IPS DF 4.7 (cell line): ENCODE measurements at regions not wholly inside any gene's neighbourhood (a gene's known extent, or its start where the extent isn't known, plus 50 kb on each side); places are given as distances from the start of the nearest gene placed in this dataset.

Experiments
- DNase-seq: peaks from one replicate; pipeline ENCODE4 v3.0.0-alpha.2; 2013; ENCODE audit warnings: low spot score; ENCODE audit errors: extremely low read depth

DNA sequence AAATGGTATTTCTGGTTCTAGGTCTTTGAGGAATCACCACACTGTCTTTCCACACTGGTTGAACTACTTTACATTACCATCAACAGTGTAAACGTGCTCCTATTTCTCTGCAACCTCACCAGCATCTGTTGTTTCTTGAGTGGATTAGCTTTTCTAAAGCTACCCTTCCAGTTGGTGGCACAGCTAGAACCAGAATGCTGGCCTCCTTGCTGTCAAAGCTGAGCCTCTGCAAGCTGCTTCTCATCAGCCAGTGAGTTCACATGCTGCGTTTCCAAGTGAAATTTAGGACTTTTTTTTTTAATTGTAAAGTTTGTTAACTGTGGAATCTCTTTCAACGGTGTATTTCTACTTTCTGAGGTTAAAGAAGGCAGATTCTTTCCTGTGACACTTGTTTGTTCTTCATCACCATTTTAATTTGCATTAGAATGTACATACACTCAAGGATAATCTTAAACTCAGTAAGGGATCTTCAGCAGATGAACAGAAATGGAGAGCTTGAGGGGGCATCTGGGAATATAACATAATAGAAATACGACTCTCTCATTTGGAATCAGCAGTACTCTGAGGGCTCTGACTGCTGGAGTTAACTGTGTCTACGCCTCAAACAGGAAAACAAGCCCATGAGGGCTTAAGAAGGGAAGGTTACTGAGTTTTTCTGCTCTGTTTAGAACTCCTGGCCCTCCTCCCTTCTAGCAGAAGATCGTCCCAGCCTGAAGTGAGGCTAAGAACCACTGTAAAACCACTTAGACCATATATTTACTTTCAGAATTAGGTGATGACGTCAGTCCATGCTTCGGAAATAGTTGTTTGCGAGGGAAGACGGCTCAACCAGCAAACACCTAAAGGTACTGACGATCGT is 148.4 kb upstream of the FAM20A start:
- DNase-seq, result no peak

DNA sequence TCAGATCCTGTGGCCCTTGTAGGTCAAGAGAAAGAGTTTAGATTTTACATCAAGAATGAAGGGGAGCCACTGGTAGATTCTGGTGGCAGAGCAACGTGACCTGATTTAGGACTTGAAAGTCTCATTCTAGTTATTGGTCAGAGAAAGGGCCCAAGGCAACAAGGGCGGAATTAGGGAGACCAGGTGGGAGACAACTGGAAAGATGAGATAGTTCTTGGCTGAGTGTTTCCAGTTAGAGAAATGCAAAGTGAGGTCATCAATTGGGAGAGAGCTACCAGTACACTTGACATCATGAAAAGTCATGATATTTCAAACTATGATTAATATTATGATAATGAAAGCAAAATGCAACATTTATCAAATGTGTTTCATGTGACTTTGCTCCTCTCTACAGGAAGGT is 147.2 kb upstream of the FAM20A start:
- no peak for DNase-seq

DNA sequence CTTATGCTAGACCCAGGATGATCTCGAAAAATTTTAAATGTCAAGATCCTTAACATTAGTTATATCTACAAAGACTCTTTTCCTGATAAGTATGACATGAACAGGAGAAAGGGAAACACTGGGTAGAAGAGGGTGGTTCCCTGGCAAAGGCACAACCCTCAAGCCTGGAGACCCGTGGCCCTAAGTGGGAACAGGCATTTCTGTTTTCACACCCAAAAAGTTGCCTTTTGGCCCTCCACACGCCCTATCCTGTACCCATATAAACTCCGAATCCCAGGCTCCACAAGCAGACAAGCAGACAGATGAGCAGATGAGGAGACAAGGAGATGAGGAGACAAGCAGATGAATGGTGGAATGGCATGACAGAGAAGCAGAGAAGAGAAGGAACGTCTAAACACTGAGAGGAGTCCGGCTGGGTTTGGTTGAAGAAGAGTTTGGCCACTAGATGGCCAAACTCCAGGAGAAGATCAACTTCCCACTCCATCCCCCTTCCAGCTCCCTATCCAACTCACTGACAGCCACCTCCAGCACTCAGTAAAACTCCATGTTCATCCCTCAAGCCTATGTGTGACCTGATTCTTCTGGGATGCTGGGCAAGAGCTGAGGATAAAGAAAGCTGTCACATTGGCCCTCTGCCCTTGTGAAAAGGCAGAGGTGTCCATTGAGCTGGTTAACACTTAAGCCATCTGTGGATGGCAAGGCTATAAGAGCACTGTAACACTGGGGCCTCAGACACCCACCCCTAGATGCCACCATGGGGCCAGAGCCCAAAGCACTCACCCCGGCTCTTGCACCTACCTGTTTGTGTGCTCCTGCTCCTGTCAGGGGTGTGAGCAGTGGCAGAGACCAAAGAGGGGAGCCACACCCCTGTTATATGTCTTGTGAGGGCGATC is 139.6 kb upstream of the FAM20A start:
- no peak for DNase-seq

DNA sequence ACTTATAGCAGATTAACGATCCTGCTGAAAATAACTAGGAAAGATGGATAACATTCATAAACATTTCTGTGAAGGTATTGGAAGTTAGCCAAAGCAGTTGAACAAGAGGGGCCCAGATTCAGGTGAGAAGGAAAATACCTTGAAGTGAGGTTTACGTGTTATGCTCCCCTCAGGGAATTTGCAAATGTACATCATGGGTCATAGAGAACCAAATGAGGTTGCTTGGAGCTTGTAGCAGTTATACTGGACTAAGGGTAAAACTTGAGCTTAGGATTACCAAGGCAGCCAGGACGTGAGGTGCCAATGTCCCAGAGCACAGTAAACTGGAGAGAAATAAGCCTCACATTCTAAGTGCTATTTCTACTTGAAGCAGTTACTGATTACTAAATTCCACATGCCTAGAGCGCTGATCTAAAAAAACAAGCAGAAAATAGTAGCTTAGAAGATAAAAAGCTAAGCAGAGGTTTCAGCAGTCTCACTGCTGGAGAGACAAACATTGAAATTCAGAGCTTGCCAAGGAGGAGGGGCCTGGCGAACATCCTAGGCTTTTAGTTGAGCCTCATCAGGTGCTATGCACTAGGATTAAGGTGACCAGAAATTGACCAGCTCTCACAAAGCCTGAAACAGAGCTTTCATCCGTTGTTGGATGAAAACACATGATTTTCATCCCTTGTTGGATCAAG is 136.7 kb upstream of the FAM20A start:
- no peak for DNase-seq

DNA sequence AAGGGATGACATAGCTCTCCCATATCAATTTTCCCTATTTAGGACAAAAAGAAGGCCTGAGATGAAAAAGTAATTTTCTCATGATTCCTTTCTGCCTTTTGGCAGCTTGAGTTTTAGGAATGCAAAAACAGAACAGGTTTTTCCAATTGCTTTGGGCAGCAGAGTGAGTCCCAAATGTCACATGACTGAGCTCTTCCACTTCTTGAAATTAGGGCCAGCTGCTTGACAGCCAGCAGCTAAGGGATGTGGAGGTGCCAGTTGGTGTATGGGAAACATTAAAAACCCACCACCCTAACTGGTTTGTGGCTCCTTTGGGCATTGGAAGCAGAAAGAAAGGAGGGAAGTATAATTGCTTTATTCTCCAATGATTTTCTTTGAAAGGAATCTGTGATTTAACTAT is 133.8 kb upstream of the FAM20A start:
- DNase-seq, result no peak

DNA sequence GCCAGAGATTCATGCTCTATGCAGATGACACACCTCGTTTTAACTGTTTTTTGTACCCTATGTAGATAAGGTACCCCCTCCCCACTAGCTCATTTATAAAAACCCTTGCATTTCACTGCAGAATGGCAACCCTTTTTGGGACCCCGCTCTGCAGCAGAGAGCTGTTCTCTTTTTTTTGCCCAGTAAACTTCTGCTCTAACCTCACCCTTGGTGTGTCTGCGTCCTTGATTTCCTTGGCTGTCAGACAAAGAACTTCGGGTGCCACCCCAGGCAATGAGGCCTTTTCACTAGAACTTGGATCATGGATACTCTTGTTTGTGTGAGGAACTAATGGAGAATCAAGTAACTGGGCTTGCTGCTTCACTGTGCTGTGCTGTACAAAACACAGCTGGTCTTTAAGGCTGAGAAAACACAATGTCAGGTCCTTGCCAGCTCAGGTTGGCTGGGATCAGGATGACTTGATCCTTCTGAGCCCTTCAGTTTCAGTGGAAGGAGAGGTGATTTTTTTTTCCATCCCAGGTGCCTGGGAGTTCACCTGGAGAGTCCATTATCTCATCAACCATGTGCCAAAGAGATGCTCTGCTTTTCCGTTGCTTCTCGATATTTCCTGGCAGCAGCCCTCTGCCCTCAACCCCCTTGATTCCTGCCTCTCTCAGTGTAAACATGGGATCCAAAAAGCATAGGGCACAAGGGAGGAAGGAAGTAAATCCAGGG is 133.2 kb upstream of the FAM20A start:
- DNase-seq, result no peak

DNA sequence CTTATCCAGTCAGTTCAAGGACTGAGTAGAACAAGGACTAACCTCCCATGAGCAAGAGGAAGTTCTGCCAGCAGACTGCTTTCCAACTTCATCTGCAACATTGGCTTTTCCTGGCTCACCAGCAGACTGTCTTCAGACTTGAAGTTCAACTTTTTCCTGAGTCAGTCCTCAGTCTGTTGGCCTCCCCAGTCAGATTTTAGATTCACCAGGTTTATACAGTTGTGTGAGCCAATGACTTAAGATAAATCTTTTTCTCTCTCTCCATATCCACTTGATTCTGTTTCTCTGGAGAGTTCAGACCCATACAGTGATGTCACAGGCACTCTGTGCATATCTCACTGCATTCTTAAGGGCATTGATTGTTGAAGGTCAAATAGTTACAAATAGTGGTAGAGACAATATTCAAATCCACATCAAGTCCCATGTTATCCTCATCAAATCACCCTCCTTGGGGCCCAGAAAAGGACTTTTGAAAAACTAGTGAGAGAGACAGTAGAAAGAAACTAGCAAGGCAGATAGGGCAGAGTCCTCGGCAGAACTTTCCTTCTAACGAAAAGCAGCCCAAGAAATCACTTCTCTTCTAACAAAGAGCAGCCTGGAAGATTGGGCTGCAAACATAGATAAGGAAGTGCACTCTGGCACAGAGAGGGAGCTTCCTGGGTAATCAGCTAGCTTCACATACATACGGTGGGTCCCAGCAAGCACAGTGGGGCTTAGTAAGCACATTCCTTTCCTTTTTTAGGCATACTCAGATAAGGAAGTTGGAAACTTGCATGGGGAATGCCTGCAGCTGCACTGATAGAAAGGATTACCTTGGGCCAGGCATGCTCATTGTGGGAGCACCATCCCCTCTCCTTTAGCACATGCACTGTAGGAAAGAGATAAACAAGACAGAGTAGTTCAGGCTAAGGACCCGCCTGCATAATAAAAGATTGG is 132.3 kb upstream of the FAM20A start:
- DNase-seq, result no peak

DNA sequence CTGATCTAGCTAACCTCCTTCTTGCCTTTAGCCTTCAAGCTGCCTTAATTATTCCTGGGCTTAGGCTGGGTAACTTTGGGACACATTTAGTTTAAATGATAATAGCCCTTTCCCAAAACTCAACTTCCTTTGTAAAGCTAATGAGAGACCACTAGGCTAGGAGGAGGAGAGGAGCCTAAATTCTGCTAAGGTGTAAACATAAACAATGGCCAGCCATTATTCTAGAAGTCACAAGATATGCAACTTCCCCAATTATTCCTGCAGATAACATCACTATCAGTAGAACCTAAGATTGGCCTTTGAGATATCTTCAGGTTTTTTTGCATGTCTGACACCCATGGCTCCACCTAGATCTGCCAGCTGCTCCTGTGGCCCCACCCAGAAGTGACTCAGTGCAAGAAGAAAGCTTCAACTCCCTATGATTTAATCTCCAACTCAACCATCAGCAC is 131.2 kb upstream of the FAM20A start:
- peak; percentile 30 for DNase-seq

DNA sequence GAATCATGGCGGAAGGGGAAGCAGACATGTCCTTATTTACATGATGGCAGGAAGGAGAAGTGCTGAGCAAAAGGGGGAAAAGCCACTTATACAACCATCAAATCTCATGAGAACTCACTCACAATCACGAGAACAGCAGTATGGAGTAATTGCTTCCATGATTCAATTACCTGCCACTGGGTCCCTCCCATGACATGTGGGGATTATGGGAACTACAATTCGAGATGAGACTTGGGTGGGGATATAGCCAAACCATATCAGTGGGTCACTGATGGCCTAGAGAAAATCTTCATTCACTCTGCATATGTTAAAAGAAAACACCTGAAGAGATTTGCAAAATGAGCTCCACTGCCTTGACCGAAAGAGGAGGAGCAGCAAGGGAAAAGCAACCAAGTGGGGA is 130.3 kb upstream of the FAM20A start:
- no peak for DNase-seq

DNA sequence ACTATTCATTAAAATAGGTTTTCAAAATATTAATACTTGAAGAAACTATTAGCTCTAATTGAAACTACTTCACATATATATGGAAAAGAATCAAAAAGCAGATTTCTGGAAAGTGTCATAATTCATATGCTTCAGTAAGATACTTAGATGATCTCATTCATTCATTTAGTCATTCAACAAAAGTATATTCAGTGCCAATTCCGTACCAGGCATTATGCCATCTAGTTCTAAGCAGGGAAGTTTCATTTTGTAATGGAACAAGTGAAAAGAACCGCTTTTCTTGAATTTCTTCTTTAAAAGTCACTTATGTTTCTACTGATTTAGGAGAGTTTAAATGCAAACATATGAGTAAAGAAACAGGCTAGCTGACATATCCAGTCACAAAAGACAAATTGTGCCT is 118.3 kb upstream of the FAM20A start:
- no peak for DNase-seq

DNA sequence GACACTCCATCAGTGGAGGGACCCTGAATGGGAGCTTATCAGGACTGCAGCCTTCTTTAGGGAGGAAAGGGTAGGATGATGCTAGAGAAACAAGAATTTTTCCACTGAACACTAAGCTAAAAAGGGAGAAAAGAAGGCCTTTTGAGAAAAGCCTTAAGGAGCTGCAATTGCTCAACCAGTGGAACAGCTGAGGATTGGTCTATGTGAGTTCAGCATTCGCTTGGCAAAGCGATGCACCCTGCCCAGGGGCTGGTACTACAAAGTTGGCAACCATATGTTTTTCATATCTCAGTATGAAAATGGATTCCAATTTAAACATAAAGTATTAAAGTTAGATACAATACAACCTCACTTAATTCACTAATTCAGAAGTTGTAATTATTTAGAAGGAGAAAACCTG is 117.8 kb upstream of the FAM20A start:
- DNase-seq, result no peak

DNA sequence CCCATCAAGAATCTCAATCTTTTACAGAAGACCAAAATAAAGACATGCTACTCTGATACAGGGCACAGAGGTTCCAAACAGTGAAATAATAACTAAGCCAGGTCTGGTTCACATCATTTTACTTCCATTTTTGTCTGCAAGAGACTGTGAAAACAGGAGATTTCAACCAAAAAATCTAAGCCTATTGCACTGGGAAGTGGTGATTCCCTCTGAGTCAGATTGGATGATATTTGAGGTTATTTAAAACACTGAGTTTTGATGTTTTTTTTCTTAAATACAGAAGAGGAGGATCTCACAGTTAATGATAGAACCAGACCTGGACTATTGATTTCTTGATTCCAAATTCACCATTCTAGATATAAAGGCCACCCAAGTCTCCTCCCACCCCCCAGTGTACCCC is 117.3 kb upstream of the FAM20A start:
- no peak for DNase-seq

DNA sequence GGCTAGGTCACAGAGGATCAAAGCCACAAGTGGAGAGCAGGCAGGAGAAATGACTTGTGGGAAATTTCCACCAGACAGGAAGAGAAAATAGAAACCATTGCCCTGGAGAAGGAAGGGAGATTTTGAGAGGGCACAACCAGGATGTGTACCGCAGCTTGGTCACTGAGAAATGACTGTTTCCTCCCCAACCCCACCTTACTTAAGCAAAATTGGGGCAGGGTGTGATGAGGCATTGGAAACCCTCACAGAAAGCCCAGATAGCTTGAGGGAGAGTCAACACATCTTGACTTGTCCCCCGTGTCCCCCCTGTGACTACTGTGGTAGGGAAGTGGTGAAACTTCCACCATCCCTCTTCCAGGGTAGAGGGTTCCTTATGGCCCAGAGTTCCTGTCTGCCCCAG is 113.5 kb upstream of the FAM20A start:
- DNase-seq, result no peak

DNA sequence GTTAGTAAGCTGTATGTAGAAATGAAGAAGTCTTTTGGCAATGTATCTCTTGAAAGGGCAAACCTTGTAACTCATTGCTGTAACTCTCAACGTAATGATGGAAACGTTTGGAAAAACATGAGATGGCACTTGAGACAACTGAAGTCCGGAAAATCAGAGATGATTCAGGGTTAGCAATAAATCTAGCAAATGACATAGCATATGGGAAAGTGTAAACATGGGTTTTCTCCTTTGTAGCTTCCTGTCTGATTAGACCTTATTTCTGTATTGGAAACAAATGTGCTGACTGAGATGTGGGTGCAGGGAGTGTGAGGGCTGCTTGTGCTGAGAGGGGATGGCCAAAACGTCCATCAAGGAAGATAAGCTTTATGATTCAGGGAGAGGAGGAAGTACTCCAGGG is 110.7 kb upstream of the FAM20A start:
- no peak for DNase-seq

DNA sequence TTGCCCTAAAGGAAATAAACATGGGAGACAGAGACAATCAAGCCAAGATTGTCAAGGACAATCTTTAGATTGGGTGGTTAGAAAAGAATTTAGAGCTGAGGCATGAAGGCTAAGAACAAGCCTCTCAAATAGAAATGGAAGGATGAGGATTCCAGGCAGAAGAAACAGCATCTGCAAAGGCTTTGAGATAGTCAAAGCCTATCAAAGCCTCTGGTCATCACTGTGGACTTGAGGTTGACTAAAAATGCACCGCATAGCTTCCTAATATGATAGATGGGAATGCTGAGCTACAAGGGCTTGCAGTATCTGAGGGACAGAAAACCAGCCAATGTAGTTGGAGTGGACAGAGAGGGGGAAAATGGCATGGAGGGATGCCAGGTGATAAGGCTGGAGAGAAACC is 109.8 kb upstream of the FAM20A start:
- DNase-seq, result no peak

DNA sequence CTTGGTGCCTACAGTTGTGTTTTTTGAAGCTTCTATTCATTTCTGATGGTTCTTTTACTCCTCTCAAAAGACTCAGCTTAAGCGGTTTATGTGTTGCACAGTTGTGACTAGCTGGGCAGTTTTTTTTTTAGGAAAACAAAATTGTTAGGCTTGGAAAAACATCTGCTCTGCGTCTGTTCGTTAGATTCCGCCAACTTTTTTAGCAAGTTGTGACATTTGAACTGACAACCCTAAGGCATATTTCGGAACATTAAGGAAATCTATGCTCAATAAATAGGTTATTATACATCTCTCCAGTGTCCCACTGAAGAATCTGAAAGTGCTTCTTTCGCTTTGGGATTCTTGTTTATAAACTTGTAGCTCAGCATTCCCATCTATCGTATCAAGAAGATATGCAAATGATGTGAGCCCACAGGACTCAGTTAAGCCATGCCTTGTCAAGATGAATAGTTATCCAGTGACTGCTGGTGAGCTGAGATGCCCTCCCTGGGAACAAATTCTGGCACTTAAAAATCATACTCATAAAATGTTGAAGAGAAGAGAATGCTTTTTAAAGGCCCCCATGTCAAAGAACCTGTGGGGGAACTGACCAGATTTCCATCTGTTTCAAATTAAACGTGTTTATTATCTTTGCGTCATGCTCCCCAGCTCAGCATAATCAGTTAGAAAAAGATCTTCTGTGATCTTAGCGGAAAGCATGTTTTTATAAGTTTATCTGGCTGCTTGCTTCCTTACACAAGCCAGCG is 109.0 kb upstream of the FAM20A start:
- no peak for DNase-seq

DNA sequence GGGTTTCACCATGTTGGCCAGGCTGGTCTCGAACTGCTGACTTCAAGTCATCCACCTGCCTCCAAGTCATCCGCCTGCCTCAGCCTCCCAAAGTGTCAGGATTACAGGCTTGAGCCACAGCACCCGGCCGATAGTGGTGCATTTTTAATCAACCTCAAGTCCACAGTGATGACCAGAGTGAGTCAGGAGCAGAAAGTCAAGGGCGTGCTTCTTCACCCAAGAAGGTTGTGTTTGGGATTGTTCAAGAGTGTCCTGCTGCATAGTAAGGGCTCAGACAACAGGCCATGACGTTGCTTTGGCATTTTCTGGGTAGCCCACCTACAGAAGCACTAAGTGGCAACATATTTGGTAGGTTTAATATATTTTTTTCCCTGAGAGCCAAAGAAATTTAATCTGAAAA is 108.3 kb upstream of the FAM20A start:
- DNase-seq, result no peak

DNA sequence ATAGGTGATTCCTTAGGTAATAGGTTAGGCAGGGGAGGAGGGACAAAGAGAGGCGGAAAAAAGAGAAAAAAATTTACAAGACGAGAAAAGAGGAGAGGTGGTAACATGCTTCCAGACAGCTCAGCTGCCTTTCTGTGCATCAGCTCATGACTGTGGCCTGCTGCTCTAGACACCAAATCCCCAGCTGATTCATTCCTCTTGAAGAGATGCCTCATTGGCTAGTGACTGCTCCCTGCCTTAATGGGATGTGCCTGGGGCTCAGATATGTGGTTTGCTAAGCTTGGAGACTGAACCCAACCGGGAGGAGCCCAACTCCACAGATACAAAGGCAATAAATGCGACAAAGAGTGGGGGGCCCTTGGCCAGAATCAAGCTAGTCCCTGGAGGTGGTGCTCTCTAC is 105.9 kb upstream of the FAM20A start:
- DNase-seq, result no peak

DNA sequence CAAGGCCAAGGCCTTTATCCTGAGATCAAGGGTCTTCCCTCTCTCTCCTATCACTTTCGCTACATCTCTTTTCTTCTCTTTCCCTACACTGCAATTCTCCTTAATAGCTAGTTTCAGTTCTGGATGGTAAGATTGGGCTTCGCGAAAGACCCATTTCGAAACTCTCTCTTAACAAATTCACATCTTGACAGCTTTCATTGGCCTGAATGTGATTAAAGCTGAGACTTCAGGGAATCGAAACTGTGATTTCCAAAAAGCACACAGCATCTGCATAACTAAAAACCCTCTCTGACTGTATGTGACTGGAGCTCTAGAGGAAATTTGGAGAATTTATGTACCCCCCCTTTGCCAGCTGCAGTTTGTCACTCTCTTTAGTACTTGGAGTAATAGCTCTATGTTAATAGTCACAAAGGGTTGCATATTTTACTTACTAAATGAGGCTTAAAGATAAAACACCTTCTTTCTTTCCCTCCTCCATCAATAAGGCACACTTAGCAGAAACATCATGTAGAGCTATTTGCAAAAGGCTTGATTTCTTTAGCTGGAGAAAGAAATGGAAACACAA is 105.3 kb upstream of the FAM20A start:
- no peak for DNase-seq
